DMS 273 (cell line): ENCODE measurements at regions not wholly inside any gene's neighbourhood (a gene's known extent, or its start where the extent isn't known, plus 50 kb on each side); places are given as distances from the start of the nearest gene placed in this dataset.
"Not testable (repeated sequence)": the region's sequence is repeated elsewhere in the genome, so short reads cannot be mapped to it uniquely, and the experiment has no call there.

Experiments
- DNase-seq: peaks from one replicate; lab custom pipeline; 2025; ENCODE audit not compliant: unreplicated experiment; lab: John Stamatoyannopoulos, UW

DNA sequence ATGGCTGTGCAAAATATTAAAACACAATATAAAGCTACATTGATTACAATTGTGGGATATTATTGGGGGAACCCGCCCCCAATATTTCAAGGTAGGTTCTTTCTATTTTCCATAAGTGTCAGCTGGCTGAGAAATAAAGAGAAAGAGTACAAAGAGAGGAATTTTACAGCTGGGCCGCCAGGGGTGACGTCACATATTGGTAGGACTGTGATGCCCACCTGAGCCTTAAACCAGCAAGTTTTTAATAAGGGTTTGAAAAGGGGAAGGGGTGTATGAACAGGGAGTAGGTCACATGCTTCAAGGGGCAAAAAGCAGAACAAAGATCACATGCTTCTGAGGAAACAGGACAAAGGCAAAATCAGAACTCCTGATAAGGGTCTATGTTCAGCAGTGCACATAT is 219.3 kb upstream of the CNTNAP5 start:
- DNase-seq: not testable (repeated sequence)

DNA sequence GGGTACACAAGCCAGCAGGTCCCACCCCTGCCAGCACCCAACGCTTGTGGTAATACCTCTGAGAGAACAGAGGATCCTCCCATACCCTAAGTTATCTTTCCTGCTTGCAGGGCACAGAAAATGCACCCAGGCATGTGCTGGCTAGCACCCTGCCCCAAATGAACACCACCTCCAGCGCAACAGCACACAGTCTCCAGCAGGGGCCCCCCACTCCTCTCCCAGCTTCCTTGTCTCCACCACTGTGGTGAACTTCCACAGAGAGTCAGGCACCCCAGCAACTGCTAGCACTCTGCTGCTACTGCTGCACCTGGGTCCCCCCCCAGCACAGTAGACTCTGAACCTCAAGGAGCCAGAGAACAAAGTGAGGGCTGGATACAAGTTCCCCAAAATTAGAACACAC is 216.8 kb upstream of the CNTNAP5 start:
- DNase-seq: no peak

DNA sequence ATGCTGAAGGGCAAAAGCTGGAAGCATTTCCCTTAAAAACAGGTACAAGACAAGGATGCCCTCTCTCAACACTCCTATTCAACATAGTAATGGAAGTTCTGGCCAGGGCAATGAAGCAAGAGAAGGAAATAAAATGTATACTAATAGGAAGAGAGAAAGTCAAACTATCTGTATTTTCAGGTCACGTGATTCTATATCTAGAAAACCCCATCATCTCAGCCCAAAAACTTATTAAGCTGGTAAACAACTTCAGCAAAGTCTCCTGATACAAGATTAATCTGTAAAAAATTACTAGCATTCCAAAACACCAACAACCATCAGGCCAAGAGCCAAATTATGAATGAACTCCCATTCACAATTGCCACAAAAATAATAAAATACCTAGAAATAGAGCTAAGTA is 213.2 kb upstream of the CNTNAP5 start:
- no peak for DNase-seq

DNA sequence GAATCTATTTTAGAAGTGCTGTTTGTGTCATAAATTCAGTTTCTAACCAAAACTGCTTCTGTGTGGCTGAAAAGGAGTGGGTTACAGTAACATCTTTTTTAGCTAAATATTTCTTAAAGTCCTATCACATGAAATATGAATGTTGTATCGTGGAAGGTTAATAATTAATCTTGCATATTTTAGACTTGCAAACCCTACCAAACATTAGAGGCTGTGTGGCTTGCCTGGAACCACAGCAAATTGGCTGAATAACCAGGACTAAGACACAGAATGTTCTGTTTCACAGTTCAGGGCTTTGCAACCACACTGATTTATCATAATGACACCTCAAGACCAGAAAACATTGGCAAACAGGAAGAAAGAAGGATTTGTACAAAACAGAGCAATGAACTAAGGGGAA is 208.9 kb upstream of the CNTNAP5 start:
- no peak for DNase-seq

DNA sequence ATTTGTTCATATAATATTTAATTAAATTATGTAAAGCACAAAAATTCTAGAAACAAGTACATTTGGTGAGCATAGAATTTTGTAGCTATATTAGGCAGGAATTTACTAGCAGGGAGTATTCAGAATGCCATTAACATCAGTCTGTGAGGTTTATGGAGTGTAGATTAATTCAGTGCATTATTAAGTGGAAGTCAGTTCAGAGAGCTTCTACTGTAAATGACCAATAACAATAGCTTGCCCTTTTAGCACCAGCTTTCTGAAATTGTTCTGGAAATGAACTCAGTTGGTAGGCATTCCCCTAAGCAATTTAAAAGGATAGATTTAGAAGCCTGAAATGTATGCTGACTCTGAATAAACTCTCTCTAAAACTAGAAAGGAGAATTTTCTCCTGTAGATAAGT is 208.2 kb upstream of the CNTNAP5 start:
- DNase-seq: no peak

DNA sequence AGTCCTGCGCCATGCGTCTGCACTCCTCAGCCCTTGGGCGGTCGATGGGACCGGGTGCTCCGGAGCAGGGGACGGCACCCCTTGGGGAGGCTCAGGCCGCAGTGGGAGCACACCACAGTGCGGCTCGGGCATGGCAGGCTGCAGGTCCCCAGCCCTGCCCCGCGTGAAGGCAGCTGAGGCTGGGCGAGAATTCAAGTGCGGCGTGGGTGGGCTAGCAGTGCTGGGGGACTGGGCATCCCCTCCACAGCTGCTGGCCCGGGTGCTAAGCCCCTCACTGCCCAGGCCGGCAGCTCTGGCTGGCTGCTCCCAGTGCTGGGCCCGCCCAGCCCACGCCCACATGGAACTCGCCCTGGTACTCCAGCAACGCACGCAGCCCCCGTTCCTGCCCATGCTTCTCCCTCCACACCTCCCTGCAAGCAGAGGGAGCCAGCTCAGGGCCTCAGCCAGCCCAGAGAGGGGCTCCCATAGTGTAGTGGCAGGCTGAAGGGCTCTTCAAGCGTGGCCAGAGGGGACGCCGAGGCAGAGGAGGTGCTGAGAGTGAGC is 198.3 kb upstream of the CNTNAP5 start:
- DNase-seq: no peak

DNA sequence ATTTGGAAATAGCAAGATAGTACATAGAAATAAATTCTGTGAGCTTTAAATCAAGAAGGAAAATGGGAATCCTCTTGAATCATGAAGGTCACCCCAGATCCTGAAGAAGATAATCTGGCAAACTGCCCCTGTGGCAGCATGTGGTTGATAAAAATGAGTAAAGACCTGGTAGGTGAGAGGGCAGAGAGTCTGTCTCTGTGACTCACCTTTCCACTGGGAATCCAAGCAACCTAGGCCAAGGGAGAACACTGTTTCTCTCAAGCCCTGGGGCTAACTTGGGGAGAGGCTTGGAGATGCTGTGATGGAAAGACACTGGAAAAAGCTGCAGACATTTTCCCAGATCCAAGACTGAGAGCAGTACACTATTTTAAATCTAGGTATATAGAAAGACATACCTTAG is 185.8 kb upstream of the CNTNAP5 start:
- no peak for DNase-seq

DNA sequence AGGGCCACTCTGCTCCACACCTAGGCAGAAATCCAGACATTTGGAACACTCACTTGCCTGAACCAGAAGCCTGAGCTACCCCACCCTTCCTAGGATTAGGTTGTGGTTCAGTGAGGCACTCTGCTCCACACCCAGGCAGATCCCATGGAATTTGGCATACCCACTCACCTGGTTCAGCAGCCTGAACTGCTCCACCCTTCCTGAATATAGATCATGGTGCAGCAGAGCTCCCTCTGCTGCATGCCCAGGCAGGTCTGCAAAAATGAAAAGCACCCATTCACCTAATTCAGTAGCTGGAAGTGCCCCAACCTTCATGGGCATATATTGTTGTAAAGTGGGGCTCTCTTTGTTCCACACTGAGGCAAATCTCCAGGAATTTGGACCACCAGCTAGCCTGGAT is 185.1 kb upstream of the CNTNAP5 start:
- DNase-seq: no peak

DNA sequence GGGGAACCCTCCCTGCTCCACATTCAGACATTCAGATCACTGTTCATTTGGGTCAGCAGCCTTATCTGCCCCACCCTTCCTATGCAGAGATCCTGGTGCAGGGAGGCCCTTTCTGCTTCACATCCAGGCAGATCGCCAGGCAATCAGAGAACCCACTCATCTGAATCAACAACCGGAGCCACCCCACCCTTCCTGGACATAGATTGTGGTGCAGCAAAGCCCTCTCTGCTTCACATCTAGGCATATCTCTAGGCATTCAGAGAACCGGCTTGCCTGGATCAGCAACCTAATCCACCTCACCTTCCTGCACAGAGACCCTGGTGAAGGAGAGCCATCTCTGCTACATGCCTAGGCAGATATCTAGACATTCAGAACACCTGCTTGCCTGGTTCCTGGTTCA is 184.5 kb upstream of the CNTNAP5 start:
- no peak for DNase-seq

DNA sequence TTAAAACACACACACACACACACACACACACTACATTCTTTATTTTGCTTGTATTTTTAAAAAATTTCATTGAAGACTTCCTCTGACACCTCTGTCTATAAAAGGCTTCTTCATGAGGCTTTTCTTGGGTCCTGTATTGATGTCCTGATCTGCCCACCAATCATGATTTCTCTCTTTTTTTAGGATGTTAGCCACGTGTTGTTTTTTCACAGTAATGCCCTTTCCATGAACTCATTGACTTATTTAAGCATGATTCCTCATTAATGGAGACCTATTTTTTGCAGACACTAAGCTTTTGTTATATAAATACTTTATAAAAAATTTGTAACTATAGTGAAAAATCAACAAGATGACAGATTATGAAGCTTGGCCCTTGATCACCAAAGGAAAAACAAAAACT is 173.8 kb upstream of the CNTNAP5 start:
- no peak for DNase-seq

DNA sequence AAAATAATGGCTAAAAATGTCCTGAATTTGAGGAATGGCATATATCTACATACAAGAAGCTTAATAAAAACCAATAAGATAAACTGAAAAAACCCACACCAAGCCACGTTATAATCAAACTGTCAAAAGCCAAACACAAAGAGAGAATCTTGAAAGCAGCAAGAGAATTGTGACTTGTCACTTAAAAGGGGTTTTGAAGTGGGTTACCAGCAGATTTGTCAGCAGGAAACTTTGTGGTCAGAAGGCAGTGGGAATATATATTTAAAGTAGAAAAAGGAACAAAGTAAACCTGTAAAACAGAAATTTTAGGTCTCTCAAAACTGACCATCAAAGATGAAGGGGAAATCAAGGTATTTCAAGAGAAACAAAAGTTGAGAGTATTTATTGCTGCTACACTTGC is 171.9 kb upstream of the CNTNAP5 start:
- no peak for DNase-seq

DNA sequence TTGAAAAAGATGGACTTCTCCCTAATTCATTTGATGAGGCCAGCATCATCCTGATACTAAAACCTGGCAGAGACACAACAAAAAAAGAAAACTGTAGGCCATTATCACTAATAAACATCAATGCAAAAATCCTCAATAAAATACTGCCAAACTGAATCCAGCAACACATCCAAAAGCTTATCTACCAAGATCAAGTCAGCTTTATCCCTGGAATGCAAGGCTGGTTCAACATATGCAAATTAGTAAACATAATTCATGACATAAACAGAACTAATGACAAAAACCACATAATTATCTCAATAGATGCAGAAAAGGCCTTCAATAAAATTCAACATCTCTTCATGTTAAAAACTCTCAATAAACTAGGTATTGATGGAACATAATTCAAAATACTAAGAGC is 166.1 kb upstream of the CNTNAP5 start:
- not testable (repeated sequence) for DNase-seq

DNA sequence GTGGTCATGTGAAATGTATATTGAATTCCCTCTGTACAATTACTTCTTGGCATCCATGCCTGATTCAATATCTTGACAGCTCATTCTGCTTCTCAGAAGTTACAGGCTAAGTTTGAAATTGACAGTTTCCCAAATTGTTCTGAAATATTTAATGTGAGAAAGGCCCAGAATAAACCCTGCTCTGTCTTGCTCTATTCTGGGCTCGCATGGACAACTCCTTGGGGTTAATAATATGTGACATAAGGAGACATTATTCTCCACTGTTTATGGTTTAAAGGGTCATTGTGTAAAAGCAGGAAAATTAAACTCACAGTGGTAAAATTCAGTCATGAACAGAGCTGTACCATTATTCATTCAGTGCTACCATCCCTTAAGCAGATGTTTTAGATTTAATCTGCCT is 160.7 kb upstream of the CNTNAP5 start:
- no peak for DNase-seq

DNA sequence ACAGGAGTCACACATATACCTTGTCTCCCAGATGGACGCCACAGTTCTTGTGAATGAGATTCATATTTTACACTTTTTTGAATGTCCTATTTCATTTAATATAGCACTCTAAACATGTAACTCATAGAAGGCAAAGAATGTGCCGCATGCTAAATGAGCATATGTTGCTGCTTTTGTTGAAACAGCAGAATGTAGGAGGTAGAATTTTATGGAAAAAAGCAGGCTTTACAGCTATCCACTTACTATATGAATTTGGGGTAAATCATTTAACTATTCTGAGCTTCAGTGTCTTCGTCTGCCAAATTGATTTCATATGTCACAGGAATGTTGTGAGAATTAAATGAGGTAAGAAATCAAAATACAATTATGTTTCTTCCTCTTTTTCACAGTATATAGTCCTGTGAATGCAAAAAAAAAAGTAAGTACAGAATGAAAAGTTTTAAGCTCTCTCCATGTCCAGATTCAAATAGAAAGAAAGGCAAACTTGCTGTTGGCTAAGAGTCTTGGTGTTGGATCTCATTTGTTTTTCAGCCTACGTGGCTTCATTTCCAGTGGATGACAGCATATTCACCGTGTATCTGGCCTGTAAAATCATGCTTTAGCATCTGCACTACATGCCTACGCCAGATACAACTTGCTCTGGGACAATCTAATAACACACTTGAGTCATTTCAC is 154.7 kb upstream of the CNTNAP5 start:
- no peak for DNase-seq

DNA sequence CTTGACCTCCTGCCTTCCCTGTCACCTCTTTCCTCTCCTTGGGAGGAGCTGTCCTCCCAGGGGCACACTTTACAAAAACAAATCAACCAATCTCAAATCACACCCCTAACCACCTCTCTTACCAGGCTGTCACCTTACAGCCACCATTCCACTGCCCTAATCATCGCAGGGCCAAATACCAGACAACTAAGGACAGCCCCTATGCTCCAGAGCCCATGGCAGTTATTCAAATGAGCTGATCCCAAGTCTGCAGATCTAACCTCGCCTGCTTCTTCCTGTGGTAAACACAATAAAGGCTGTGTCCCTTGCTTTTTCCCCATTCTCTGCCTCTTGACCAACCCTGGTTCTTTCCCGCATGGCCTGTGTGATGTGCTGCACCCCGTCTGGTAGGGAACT is 154.2 kb upstream of the CNTNAP5 start:
- no peak for DNase-seq

DNA sequence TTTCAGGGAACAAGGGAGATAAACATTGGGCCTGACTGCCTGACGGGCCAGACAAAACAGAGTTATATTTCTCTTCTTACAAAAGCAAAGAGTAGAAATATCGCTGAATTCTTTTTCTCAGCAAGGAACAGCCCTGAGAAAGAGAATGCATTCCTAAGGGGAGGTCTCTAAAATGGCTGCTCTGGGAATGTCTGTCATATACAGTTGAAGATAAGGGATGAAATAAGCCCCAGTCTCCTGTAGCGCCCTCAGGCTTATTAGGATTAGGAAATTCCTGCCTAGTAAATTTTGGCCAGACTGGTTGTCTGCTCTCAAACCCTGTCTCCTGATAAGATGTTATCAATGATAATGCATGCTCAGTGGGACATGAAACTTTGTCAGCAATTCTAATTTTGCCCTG is 134.9 kb upstream of the CNTNAP5 start:
- DNase-seq: no peak

DNA sequence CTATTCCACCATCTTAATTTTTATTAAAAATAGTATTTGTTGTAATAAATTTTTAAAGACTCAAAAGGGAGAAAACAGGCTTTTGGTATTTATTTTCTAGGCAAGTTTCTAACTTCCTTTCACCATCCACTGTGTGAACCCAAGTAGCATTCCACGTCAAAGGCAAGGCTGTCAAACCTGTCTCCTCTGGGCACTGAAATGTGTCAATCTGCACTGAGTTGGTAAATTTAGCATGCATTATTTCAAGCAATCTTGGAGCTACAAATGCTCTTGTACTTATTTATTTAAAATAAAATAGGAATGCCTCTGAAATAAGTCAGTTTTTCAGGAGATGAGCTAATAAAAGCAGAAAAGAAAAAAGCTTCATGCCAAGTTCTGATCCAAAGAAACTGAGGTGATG is 130.9 kb upstream of the CNTNAP5 start:
- no peak for DNase-seq

DNA sequence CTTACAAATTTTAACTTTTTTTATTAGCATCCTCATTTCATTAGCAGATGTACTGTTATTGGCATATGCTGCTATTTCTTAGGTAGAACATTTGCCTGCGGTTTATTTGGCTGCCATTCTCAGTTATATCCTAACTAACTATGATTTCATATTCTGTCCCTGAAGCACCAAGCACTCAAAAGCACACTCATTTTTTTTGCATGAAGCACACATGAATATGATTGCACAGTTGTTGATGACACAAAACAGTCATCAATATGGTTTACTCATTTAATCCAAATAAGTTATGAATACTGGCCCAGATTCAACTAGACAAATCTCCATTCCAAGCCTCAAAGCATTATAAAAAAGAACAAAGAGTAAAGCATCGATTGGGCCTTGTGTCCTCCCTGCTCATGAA is 129.4 kb upstream of the CNTNAP5 start:
- DNase-seq: no peak

DNA sequence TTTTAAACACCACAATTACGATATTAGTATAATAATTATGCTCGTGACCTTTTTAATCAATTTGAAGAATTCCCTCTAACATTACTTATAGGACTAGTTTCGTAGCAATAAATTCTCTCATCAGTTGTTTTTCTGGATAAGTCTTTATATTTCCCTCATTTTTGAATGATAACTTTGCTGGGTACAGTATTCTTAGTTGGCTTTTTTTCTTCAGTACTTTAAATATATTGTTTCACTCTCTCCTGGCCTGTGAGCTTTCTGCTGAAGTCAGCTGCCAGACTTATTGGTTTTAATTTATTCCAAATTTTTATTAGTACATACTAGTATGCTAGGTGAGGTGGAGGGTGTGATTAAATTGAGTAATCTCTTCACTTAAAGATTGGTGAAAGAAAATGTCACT is 123.8 kb upstream of the CNTNAP5 start:
- no peak for DNase-seq

DNA sequence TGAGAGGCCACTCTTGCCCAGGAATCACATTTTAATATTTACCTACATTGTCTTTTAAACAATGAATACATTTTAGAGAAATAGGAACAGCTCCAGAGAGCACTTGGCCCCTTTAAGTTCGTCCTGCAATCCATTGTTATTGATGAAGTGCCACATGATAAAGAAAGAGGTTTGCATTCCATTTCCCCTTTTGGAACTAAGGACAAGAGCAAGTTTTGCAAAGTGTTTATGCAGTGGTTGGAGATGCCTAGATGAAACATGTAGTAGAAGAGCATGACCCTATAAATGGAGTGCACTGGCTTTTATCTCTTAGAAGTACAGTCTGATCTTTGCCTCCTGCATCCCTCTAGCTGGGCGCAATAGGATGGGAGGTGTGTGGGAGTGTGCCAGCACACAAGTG is 118.7 kb upstream of the CNTNAP5 start:
- no peak for DNase-seq

DNA sequence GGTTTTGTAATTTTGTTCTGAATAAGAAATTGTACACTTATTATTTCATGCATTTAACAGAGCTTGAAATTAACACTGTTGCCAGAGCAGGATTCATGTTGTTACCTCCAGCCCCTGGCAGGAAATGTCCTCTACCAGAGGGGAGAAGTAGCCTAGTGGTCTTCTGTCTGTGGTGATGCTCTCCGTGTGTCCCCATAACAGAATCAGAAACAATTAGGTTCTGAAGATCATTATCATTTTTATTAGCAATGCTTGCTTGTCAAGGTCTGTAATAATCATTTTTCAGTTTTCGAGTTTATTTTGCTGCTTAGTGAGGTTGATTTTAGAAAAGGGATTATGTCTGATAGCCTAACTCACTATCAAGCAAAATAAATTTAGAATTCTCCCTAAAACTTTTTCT is 116.6 kb upstream of the CNTNAP5 start:
- no peak for DNase-seq

DNA sequence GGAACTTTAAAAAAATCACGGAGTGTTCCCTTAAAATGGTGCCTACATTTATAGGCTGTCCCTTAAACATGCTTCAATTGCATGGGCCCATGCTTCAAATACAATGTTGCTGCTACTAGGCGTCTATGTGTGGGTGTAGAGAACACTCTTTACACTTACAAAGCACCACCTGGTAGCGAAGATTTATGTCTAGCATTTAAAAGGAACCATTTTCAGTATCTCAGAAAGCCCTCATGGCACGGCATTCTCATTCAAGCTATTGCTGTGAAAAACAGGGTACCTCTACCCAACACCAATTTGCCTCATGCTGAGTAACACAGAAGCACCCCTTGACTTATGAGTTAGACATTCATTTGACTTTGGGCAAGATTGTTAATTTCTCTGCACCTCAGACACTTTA is 112.9 kb upstream of the CNTNAP5 start:
- DNase-seq: no peak

DNA sequence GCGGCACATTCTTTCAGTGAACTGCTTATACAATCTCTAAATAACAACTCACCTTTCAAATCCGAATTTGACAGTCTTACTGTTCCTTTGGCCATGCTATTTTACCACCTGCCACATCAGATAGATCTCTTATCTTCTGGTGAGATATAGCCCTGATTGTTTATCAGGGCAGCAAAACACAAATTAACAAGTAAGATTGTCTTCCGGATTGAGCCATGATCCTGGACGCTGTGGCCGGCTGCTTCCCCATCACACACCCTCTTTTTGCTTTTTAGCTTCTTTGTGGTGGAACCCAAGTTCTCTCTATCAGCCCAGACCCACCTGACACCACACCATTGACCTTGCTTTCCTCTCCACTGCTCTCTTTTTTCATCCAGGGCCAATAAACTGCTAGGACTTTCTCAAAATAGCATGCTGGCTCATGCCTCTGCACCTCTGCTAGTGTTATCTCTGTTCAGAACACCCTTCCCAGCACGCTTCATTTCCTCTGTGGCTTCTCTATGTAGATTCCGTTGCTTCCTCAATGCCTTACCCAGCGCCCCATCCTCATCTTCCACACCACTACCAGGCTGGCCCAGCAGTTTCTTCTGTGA is 111.8 kb upstream of the CNTNAP5 start:
- DNase-seq: no peak
